ENCODE measurements at regions not wholly inside any gene's neighbourhood (a gene's known extent, or its start where the extent isn't known, plus 50 kb on each side); places are given as distances from the start of the nearest gene placed in this dataset.

DNA sequence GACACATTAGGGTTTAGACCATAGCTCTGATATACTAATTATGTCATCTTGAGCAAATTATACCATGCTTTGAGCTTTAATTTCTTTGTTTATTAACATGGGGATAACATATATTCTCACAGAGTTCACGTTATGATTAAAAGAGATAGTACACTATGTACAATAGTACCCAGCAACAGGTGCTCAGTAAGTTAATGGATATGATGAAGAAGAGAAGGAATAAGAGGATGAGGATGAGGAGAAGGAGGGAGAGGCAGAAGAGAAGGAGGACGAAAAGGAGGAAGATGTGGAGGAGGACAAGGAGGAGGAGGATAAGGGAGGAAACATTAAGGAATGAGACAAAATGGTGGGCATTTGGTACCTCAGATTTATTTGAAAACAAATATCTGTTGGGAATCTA, 260.4 kb downstream of the SH2D1A start:
- no peak for TF ChIP-seq POLR2AphosphoS5 (IDR thresholded peaks at IDR 0.05; ENCODE audit: low read depth, low read length)
- TF ChIP-seq POLR2A (IDR thresholded peaks at IDR 0.05; ENCODE audit: low read depth, low read length): no peak

All from GM12892 (cell line).